ENCODE measurements at regions not wholly inside any gene's neighbourhood (a gene's known extent, or its start where the extent isn't known, plus 50 kb on each side); places are given as distances from the start of the nearest gene placed in this dataset.

DNA sequence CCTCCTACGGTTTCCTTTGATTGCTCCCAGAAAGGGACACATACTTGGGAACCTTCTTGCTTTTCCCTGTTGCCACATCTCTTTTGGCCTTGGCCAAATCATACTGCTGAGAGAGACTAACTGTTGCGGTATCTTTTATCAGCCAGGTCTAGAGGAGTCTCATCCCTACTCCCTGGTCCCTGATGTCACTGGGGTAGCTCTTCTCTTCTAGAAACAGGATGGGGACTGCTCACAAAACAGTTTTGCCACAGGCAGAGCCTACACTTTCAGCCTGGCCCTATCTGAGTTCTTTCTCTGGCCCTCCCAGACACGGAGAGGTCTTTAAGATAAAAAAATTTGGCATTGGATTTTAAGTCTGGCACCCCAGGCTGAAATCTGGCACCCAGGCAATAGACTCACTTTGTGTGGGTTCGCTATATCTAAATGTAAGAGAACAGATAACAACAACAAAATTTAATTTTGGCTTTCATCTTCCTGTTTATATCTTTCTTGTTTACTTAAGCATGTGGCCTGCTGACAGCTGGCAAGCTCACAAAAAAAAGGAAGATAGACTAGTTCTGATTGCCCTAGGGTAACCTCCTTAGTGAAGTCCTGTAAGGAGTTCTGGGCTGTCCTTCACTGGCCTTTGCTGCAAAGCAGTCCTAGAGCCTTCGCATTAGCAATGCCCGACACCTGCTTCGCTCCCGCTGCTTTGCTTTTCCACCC is 228.3 kb upstream of the NPVF start:
- H3K79me2 ChIP-seq (replicated peaks; ENCODE audit: insufficient read depth, low read length), result no peaks in the 10 kb centered on the region
- no peaks in the 10 kb centered on the region for H4K20me1 ChIP-seq (ENCODE audit: insufficient read depth)
- no peaks in the 10 kb centered on the region for H3K27me3 ChIP-seq (ENCODE audit: insufficient read depth, low read depth, low read length)
- H3K4me2 ChIP-seq (ENCODE audit: low read length), result no peak overlapping the region
- no peak for TF ChIP-seq TAF1 (IDR thresholded peaks at IDR 0.05; ENCODE audit: low read depth)
- TF ChIP-seq, protein P1, sequence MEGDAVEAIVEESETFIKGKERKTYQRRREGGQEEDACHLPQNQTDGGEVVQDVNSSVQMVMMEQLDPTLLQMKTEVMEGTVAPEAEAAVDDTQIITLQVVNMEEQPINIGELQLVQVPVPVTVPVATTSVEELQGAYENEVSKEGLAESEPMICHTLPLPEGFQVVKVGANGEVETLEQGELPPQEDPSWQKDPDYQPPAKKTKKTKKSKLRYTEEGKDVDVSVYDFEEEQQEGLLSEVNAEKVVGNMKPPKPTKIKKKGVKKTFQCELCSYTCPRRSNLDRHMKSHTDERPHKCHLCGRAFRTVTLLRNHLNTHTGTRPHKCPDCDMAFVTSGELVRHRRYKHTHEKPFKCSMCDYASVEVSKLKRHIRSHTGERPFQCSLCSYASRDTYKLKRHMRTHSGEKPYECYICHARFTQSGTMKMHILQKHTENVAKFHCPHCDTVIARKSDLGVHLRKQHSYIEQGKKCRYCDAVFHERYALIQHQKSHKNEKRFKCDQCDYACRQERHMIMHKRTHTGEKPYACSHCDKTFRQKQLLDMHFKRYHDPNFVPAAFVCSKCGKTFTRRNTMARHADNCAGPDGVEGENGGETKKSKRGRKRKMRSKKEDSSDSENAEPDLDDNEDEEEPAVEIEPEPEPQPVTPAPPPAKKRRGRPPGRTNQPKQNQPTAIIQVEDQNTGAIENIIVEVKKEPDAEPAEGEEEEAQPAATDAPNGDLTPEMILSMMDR (IDR thresholded peaks at IDR 0.05; ENCODE audit: poor library complexity, severe bottlenecking), result no peak
- TF ChIP-seq, protein P2, sequence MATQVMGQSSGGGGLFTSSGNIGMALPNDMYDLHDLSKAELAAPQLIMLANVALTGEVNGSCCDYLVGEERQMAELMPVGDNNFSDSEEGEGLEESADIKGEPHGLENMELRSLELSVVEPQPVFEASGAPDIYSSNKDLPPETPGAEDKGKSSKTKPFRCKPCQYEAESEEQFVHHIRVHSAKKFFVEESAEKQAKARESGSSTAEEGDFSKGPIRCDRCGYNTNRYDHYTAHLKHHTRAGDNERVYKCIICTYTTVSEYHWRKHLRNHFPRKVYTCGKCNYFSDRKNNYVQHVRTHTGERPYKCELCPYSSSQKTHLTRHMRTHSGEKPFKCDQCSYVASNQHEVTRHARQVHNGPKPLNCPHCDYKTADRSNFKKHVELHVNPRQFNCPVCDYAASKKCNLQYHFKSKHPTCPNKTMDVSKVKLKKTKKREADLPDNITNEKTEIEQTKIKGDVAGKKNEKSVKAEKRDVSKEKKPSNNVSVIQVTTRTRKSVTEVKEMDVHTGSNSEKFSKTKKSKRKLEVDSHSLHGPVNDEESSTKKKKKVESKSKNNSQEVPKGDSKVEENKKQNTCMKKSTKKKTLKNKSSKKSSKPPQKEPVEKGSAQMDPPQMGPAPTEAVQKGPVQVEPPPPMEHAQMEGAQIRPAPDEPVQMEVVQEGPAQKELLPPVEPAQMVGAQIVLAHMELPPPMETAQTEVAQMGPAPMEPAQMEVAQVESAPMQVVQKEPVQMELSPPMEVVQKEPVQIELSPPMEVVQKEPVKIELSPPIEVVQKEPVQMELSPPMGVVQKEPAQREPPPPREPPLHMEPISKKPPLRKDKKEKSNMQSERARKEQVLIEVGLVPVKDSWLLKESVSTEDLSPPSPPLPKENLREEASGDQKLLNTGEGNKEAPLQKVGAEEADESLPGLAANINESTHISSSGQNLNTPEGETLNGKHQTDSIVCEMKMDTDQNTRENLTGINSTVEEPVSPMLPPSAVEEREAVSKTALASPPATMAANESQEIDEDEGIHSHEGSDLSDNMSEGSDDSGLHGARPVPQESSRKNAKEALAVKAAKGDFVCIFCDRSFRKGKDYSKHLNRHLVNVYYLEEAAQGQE (IDR thresholded peaks at IDR 0.05; ENCODE audit: borderline replicate concordance), result no peak
- TF ChIP-seq SMC3 (conservative IDR thresholded peaks at IDR 0.05; ENCODE audit: poor library complexity), result no peak
- TF ChIP-seq EZH2 (IDR thresholded peaks at IDR 0.05; ENCODE audit: borderline replicate concordance, insufficient read depth, low read length, poor library complexity, severe bottlenecking), result no peak
- TF ChIP-seq MXI1 (conservative IDR thresholded peaks at IDR 0.05; ENCODE audit: poor library complexity, severe bottlenecking), result no peak
- TF ChIP-seq POLR2AphosphoS5 (IDR thresholded peaks at IDR 0.05), result no peak
- TF ChIP-seq RAD21 (conservative IDR thresholded peaks at IDR 0.05), result no peak
- no peak for TF ChIP-seq EP300 (conservative IDR thresholded peaks at IDR 0.05; ENCODE audit: poor library complexity, severe bottlenecking)
- H3K9ac ChIP-seq (ENCODE audit: low read length), result no peak overlapping the region
- no peaks in the 10 kb centered on the region for H3K9me3 ChIP-seq (ENCODE audit: low read length)
- no peaks in the 10 kb centered on the region for H3K36me3 ChIP-seq (ENCODE audit: insufficient read depth, low read length)
- no peak overlapping the region for H3K27ac ChIP-seq (ENCODE audit: low read length)
- H3K4me3 ChIP-seq (ENCODE audit: low read length), result no peak overlapping the region
- H3F3A ChIP-seq (ENCODE audit: insufficient read depth, low read length, poor library complexity, severe bottlenecking), result no peaks in the 10 kb centered on the region
- no peak overlapping the region for H2AFZ ChIP-seq (ENCODE audit: low read depth, low read length)
- no peaks in the 10 kb centered on the region for H3K9me2 ChIP-seq (ENCODE audit: insufficient read depth, low read length)

DNA sequence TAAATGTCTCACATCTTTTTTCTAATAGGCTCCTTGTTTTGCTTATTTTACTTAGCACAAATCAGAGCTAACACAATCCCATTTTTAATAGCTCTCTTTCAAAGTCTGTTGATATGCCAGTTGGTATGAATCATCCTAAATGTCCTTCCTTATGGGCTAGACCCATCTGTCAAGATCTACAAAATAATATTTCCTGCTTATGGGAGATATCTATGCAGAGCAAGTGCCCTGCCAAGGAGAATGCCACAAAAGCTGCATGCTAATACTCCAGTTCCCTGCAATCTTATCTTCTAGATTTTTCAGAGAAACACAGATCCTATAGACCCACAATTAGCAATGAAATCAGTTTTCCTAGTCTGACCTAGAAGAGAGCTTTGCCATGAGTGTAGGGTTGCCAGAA is 230.8 kb upstream of the NPVF start:
- Histone ChIP-seq H3K9ac (ENCODE audit: low read length) (no peak overlapping the region), H3F3A (ENCODE audit: insufficient read depth, low read length, poor library complexity, severe bottlenecking) (no peaks in the 10 kb centered on the region), H3K4me3 (ENCODE audit: low read length) (no peak overlapping the region), H3K9me3 (ENCODE audit: low read length) (no peaks in the 10 kb centered on the region), H3K36me3 (ENCODE audit: insufficient read depth, low read length) (no peaks in the 10 kb centered on the region), H3K9me2 (ENCODE audit: insufficient read depth, low read length) (no peaks in the 10 kb centered on the region), H3K4me2 (ENCODE audit: low read length) (no peak overlapping the region), H4K20me1 (ENCODE audit: insufficient read depth) (no peaks in the 10 kb centered on the region), H3K27me3 (ENCODE audit: insufficient read depth, low read depth, low read length) (no peaks in the 10 kb centered on the region), H3K79me2 (replicated peaks; ENCODE audit: insufficient read depth, low read length) (no peaks in the 10 kb centered on the region), H3K27ac (ENCODE audit: low read length) (no peak overlapping the region), H2AFZ (ENCODE audit: low read depth, low read length) (no peak overlapping the region)
- no peak for TF ChIP-seq TAF1 (IDR thresholded peaks at IDR 0.05; ENCODE audit: low read depth)
- TF ChIP-seq POLR2AphosphoS5 (IDR thresholded peaks at IDR 0.05), result no peak
- no peak for TF ChIP-seq EP300 (conservative IDR thresholded peaks at IDR 0.05; ENCODE audit: poor library complexity, severe bottlenecking)
- TF ChIP-seq, protein P1 (IDR thresholded peaks at IDR 0.05; ENCODE audit: poor library complexity, severe bottlenecking), result no peak
- TF ChIP-seq EZH2 (IDR thresholded peaks at IDR 0.05; ENCODE audit: borderline replicate concordance, insufficient read depth, low read length, poor library complexity, severe bottlenecking), result no peak
- no peak for TF ChIP-seq SMC3 (conservative IDR thresholded peaks at IDR 0.05; ENCODE audit: poor library complexity)
- TF ChIP-seq MXI1 (conservative IDR thresholded peaks at IDR 0.05; ENCODE audit: poor library complexity, severe bottlenecking), result no peak
- no peak for TF ChIP-seq RAD21 (conservative IDR thresholded peaks at IDR 0.05)
- TF ChIP-seq, protein P2 (IDR thresholded peaks at IDR 0.05; ENCODE audit: borderline replicate concordance), result no peak

Measured in neural cell (in vitro differentiated cells).